Fibroblast of mammary gland (primary cell): ENCODE measurements at regions not wholly inside any gene's neighbourhood (a gene's known extent, or its start where the extent isn't known, plus 50 kb on each side); places are given as distances from the start of the nearest gene placed in this dataset.

Experiments
- DNase-seq: peaks from one replicate; pipeline ENCODE4 v3.0.0-alpha.2; 2010; ENCODE audit warnings: low read depth
- H3K4me3 ChIP-seq: 2 replicates; pipeline ENCODE4 v1.5.1; 2011; ENCODE audit warnings: low read depth, mild to moderate bottlenecking, low read length, moderate library complexity; ENCODE audit not compliant: control insufficient read depth
- CTCF ChIP-seq: conservative IDR thresholded peaks from 2 replicates; pipeline ENCODE4 v1.5.1; 2011; ENCODE audit warnings: low read depth, low read length, inconsistent platforms; ENCODE audit not compliant: control insufficient read depth, insufficient read depth

- TF ChIP-seq CTCF, result no peak
- DNase-seq, result no peak
- no peak overlapping the region for H3K4me3 ChIP-seq
Measured at GRCh38 chr10:117615649-117616048, 73.1 kb downstream of the EMX2 start.

DNA sequence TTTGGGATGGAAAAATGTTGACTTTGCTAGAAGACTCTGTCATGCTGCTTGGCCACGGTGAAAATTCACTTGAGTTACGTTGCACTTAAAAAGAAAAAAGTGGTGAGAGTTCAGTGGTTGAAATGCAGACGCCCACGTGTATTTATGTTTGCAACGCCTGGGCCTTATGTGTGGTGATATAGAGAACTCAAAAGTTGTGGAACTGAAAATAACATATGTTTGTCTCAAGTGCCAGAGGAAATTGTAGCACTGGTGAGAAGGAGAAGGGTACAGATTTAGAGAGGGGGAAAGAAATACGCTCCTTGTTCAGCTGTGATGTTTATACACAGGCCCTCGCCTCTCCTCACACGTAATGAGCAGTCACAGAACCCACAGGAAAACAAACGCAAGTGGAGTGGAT lies 73.6 kb downstream of the EMX2 start:
- no peak overlapping the region for H3K4me3 ChIP-seq
- TF ChIP-seq CTCF, result no peak
- DNase-seq, result no peak

DNA sequence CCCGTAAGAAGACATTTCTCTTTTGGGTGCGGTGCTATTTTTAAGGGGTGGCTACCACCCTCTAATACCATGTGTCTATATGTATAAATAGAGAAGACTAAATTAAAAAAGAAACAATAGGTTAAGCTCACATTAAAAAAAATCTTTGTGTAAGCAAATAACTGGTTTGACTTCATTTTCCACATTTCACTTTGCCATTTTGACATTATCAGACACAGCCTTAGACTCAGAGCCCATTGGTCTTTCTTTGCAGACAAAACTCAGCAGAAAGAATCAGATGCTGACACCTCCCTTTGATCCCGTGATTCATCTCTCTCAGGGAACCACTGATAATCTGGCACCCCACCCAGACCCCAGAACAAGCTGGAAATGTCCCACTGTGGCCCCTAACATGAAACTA lies 74.5 kb downstream of the EMX2 start:
- no peak for TF ChIP-seq CTCF
- H3K4me3 ChIP-seq, result no peak overlapping the region
- DNase-seq, result no peak

GRCh38 chr10:117617659-117618058 lies 75.1 kb downstream of the EMX2 start:
- no peak for DNase-seq
- no peak overlapping the region for H3K4me3 ChIP-seq
- TF ChIP-seq CTCF, result no peak

DNA sequence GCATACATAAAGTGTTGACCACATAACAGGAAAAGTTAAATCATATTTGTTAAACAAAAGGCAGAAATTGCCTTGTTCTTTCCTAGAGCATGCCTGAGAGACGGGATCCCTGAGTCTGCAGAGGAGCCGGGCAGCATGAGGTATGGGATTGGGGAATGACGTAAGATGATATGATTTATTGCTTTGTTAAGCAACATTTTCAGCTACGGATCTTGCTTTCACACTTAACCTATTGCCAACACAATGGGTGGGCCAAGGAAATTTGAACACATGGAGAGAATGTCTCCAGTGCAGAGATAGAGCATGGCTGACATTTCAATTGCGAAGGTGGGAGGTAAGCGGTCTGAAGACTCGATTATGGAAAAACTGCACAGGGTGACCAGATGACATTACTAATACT lies 76.7 kb downstream of the EMX2 start:
- no peak for TF ChIP-seq CTCF
- peak; percentile 23 for DNase-seq
- H3K4me3 ChIP-seq, result no peak overlapping the region

DNA sequence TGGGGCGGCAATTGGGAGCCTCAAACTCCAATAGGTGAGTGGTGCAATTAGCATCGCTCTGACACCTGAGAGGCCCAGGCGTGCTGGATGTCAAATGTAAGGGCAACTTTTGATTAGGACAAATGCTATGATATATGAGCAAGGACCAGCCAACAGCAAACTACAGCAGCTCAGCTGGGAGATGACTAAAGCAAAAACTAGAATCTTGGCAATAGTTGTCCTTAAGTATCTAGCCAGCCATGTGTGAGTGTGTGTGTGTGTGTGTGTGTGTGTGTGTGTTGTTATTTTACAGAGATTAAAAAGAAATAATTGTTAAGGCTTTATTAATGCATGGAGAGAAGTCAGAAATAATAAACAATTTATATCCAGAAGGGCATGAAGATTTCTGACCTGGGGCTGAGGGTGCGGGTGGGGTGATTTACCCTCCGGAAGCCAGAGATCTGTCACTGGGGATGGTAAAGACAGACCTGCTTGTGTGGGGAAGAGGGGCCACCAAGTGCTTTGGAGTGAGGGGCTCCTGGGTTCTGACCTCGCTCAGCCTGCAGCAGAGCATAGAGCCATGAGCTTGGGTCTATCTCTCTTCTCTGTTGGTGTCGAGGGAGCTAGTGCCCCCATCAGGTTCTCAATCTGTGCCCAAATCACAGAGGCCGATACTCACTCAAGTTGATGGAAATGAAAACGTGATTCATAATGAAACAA lies 77.3 kb downstream of the EMX2 start:
- no peak overlapping the region for H3K4me3 ChIP-seq
- no peak for TF ChIP-seq CTCF
- DNase-seq, result peak; percentile 30

- no peak for DNase-seq
- TF ChIP-seq CTCF, result no peak
Measured at GRCh38 chr10:117621196-117621595, 78.7 kb downstream of the EMX2 start.

More at GRCh38 chr10:117621196-117621595, 78.7 kb downstream of the EMX2 start:
- H3K4me3 ChIP-seq, result no peak overlapping the region
